GM12875 (cell line): ENCODE measurements at regions not wholly inside any gene's neighbourhood (a gene's known extent, or its start where the extent isn't known, plus 50 kb on each side); places are given as distances from the start of the nearest gene placed in this dataset.

Experiments
- H3K4me3 ChIP-seq: one replicate; pipeline ENCODE4 v1.5.1; 2011; ENCODE audit warnings: low read depth, low read length, control low read depth
- CTCF ChIP-seq: IDR thresholded peaks from 2 replicates; pipeline ENCODE4 v1.5.1; 2011; ENCODE audit warnings: low read depth, mild to moderate bottlenecking, control low read depth, inconsistent platforms, low read length, moderate library complexity, borderline replicate concordance; ENCODE audit not compliant: insufficient read depth

- no peak overlapping the region for H3K4me3 ChIP-seq
- no peak for TF ChIP-seq CTCF
These were observed 1087.5 kb downstream of the BCL11B start for GRCh38 chr14:98184457-98184856.

- no peak overlapping the region for H3K4me3 ChIP-seq
- no peak for TF ChIP-seq CTCF
These were observed 1087.0 kb downstream of the BCL11B start for GRCh38 chr14:98185036-98185435.

- no peak overlapping the region for H3K4me3 ChIP-seq
- no peak for TF ChIP-seq CTCF
These were observed 1085.9 kb downstream of the BCL11B start for GRCh38 chr14:98186140-98186539.

GRCh38 chr14:98187281-98187680 lies 1084.7 kb downstream of the BCL11B start:
- TF ChIP-seq CTCF = no peak
- no peak overlapping the region for H3K4me3 ChIP-seq

GRCh38 chr14:98189062-98189461 lies 1082.9 kb downstream of the BCL11B start:
- TF ChIP-seq CTCF = no peak
- H3K4me3 ChIP-seq = no peak overlapping the region

- no peak overlapping the region for H3K4me3 ChIP-seq
- TF ChIP-seq CTCF = no peak
These were observed 1082.5 kb downstream of the BCL11B start for GRCh38 chr14:98189511-98189910.

- no peak for TF ChIP-seq CTCF
- no peak overlapping the region for H3K4me3 ChIP-seq
These were observed 1082.1 kb downstream of the BCL11B start for GRCh38 chr14:98189944-98190343.
